DND-41 (cell line): ENCODE measurements at regions not wholly inside any gene's neighbourhood (a gene's known extent, or its start where the extent isn't known, plus 50 kb on each side); places are given as distances from the start of the nearest gene placed in this dataset.

Source experiments
- ATAC-seq: fragments of 200-7000 bp; cut with Tn5 transposase; 3 replicates; pipeline ENCODE4 v1.9.1; 2021; ENCODE audit warnings: low read depth; ENCODE audit not compliant: insufficient read depth
- DNase-seq: peaks from one replicate; pipeline ENCODE4 v3.0.0-alpha.2; 2020
- H2AFZ ChIP-seq: 2 replicates; pipeline ENCODE4 v1.6.0; 2012; ENCODE audit warnings: low read depth, low read length
- H3K27ac ChIP-seq: 2 replicates; pipeline ENCODE4 v1.5.1; 2012; ENCODE audit warnings: low read length, inconsistent platforms
- H3K27me3 ChIP-seq: fragments of 200-600 bp; sonication (generic); 2 replicates; pipeline ENCODE4 v1.6.0; 2012; ENCODE audit warnings: low read length, mild to moderate bottlenecking, inconsistent platforms; ENCODE audit not compliant: insufficient read depth, poor library complexity
- H3K36me3 ChIP-seq: 2 replicates; pipeline ENCODE4 v1.5.1; 2012; ENCODE audit warnings: low read length, inconsistent platforms; ENCODE audit not compliant: insufficient read depth
- H3K4me1 ChIP-seq: 2 replicates; pipeline ENCODE4 v1.5.1; 2012; ENCODE audit warnings: mild to moderate bottlenecking, low read length; ENCODE audit not compliant: insufficient read depth
- H3K4me2 ChIP-seq: 2 replicates; pipeline ENCODE4 v1.6.0; 2012; ENCODE audit warnings: mild to moderate bottlenecking, moderate library complexity, low read length, inconsistent platforms; ENCODE audit not compliant: insufficient read depth
- H3K4me3 ChIP-seq, 2 experiments: fragments of 200-600 bp in 1 of 2; shearing (Covaris generic) in 1 of 2; 2 replicates each; pipeline ENCODE4 v1.5.1; 2012 to 2016; ENCODE audit warnings: inconsistent platforms in 2 of 2, low read length in 2 of 2, mild to moderate bottlenecking in 2 of 2, low read depth in 1 of 2, moderate library complexity in 1 of 2
- H3K79me2 ChIP-seq: 2 replicates; pipeline ENCODE4 v1.6.0; 2012; ENCODE audit warnings: low read length, inconsistent platforms; ENCODE audit not compliant: insufficient read depth
- H3K9ac ChIP-seq: 2 replicates; pipeline ENCODE4 v1.6.0; 2012; ENCODE audit warnings: low read depth, mild to moderate bottlenecking, inconsistent platforms, low read length, moderate library complexity
- H3K9me3 ChIP-seq: 2 replicates; pipeline ENCODE4 v1.5.1; 2012; ENCODE audit warnings: low read length, moderate library complexity, mild to moderate bottlenecking, inconsistent platforms; ENCODE audit not compliant: insufficient read depth, severe bottlenecking
- H4K20me1 ChIP-seq: 2 replicates; pipeline ENCODE4 v1.6.0; 2012; ENCODE audit warnings: low read length; ENCODE audit not compliant: insufficient read depth
- EZH2 ChIP-seq: IDR thresholded peaks from 3 replicates; pipeline ENCODE4 v1.6.1; 2012; ENCODE audit warnings: borderline replicate concordance, low read depth, mild to moderate bottlenecking, moderate library complexity, low read length, inconsistent platforms; ENCODE audit not compliant: severe bottlenecking
- TF ChIP-seq, protein P1 (sequence below): IDR thresholded peaks from 2 replicates; pipeline ENCODE4 v1.5.1; 2012; ENCODE audit warnings: borderline replicate concordance, low read length, moderate library complexity, mild to moderate bottlenecking; ENCODE audit not compliant: poor library complexity, severe bottlenecking; ENCODE audit errors: extremely low read depth

- Histone ChIP-seq H3K27ac (no peak overlapping the region), H3K9ac (no peak overlapping the region), H3K4me1 (no peaks in the 10 kb centered on the region), H3K4me2 (no peak overlapping the region), H3K4me3 (no peak overlapping the region), H3K9me3 (no peaks in the 10 kb centered on the region), H2AFZ (no peak overlapping the region), H3K79me2 (no peaks in the 10 kb centered on the region), H3K36me3 (no peaks in the 10 kb centered on the region), H3K27me3 (peaks cover 8% of the 10 kb centered on the region), H4K20me1 (no peaks in the 10 kb centered on the region)
- no peak for TF ChIP-seq EZH2
- TF ChIP-seq, protein P1, sequence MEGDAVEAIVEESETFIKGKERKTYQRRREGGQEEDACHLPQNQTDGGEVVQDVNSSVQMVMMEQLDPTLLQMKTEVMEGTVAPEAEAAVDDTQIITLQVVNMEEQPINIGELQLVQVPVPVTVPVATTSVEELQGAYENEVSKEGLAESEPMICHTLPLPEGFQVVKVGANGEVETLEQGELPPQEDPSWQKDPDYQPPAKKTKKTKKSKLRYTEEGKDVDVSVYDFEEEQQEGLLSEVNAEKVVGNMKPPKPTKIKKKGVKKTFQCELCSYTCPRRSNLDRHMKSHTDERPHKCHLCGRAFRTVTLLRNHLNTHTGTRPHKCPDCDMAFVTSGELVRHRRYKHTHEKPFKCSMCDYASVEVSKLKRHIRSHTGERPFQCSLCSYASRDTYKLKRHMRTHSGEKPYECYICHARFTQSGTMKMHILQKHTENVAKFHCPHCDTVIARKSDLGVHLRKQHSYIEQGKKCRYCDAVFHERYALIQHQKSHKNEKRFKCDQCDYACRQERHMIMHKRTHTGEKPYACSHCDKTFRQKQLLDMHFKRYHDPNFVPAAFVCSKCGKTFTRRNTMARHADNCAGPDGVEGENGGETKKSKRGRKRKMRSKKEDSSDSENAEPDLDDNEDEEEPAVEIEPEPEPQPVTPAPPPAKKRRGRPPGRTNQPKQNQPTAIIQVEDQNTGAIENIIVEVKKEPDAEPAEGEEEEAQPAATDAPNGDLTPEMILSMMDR, result no peak
- no peak for ATAC-seq
- DNase-seq, result no peak
Measured at GRCh38 chr2:56102098-56102497, 81.7 kb upstream of the CCDC85A start.

GRCh38 chr2:56102866-56103265 is 80.9 kb upstream of the CCDC85A start:
- no peaks in the 10 kb centered on the region for H4K20me1 ChIP-seq
- no peaks in the 10 kb centered on the region for H3K4me1 ChIP-seq
- H3K9me3 ChIP-seq, result no peaks in the 10 kb centered on the region
- no peak for ATAC-seq
- H3K27me3 ChIP-seq, result peaks cover 8% of the 10 kb centered on the region
- DNase-seq, result no peak
- no peak overlapping the region for H3K4me2 ChIP-seq
- no peak overlapping the region for H2AFZ ChIP-seq
- no peak overlapping the region for H3K4me3 ChIP-seq
- H3K79me2 ChIP-seq, result no peaks in the 10 kb centered on the region
- TF ChIP-seq, protein P1, result no peak
- no peak for TF ChIP-seq EZH2
- H3K9ac ChIP-seq, result no peak overlapping the region
- H3K27ac ChIP-seq, result no peak overlapping the region
- no peaks in the 10 kb centered on the region for H3K36me3 ChIP-seq

GRCh38 chr2:56104962-56105361 is 78.8 kb upstream of the CCDC85A start:
- DNase-seq (no peak), ATAC-seq (no peak)
- Histone ChIP-seq H3K36me3 (no peaks in the 10 kb centered on the region), H3K79me2 (no peaks in the 10 kb centered on the region), H2AFZ (no peak overlapping the region), H4K20me1 (no peaks in the 10 kb centered on the region), H3K9ac (no peak overlapping the region), H3K9me3 (no peaks in the 10 kb centered on the region), H3K27ac (no peak overlapping the region), H3K4me2 (no peak overlapping the region), H3K4me3 (no peak overlapping the region), H3K27me3 (peaks cover 8% of the 10 kb centered on the region), H3K4me1 (no peaks in the 10 kb centered on the region)
- no peak for TF ChIP-seq EZH2
- TF ChIP-seq, protein P1, result no peak
